SK-N-SH (cell line): ENCODE measurements at regions not wholly inside any gene's neighbourhood (a gene's known extent, or its start where the extent isn't known, plus 50 kb on each side); places are given as distances from the start of the nearest gene placed in this dataset.

Experiments used
- CHD2 ChIP-seq: fragments of 150-350 bp; IDR thresholded peaks from 2 replicates; pipeline ENCODE4 v1.6.1; 2018; ENCODE audit warnings: low read length; ENCODE audit not compliant: partially characterized antibody
- CTCF ChIP-seq: fragments of 200-600 bp; sonication (generic); IDR thresholded peaks from 2 replicates; pipeline ENCODE4 v1.6.1; 2017; ENCODE audit warnings: antibody characterized with exemption, mild to moderate bottlenecking, moderate library complexity
- FOSL2 ChIP-seq: IDR thresholded peaks from 2 replicates; pipeline ENCODE4 v1.4.0; 2012; ENCODE audit warnings: low read depth, mild to moderate bottlenecking, moderate library complexity, borderline replicate concordance
- MEF2A ChIP-seq: IDR thresholded peaks from 2 replicates; pipeline ENCODE4 v1.4.0; 2012; ENCODE audit warnings: low read depth, borderline replicate concordance
- POLR2AphosphoS5 ChIP-seq: IDR thresholded peaks from 2 replicates; pipeline ENCODE4 v1.6.1; 2012; ENCODE audit warnings: low read depth, low read length
- RAD21 ChIP-seq: IDR thresholded peaks from 2 replicates; pipeline ENCODE4 v1.6.1; 2012; ENCODE audit warnings: mild to moderate bottlenecking, low read length
- RXRA ChIP-seq: IDR thresholded peaks from 2 replicates; pipeline ENCODE4 v1.4.0; 2012; ENCODE audit warnings: low read depth, mild to moderate bottlenecking, borderline replicate concordance
- SIN3A ChIP-seq: IDR thresholded peaks from 2 replicates; pipeline ENCODE4 v1.6.1; 2012; ENCODE audit warnings: low read depth, mild to moderate bottlenecking, low read length, moderate library complexity, borderline replicate concordance

DNA sequence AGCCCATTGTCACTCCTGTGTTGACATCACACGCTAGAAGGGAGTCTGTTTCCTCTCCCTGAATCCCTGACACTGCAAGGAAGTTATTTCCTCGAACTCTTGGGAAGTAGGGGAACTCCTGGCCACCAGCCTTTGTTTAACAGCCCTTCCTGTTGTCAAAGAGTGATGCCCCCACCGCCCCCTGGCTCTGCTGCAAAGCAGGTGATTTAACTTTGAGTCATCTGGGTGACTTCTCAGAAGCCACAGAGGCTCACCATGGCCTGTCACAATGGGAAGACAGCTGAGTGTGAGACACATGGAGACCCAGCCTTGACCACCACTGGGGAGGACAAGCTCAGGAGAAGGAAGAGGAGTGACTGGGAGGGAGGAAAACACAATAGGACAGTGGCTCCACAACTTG, 182.8 kb downstream of the PSMG1 start:
- TF ChIP-seq SIN3A: no peak
- no peak for TF ChIP-seq CTCF
- no peak for TF ChIP-seq RXRA
- no peak for TF ChIP-seq RAD21
- TF ChIP-seq FOSL2: no peak
- TF ChIP-seq MEF2A: no peak
- TF ChIP-seq POLR2AphosphoS5: no peak
- TF ChIP-seq CHD2: no peak
